Spleen (tissue), 11 donors: ENCODE measurements at regions not wholly inside any gene's neighbourhood (a gene's known extent, or its start where the extent isn't known, plus 50 kb on each side); places are given as distances from the start of the nearest gene placed in this dataset.

ENCODE experiments used
- DNase-seq: peaks from one replicate; pipeline ENCODE4 v3.0.0-alpha.2; 2020
- H3K27ac ChIP-seq, 8 donors: fragments of 200-600 bp; sonication (generic) in 7 of 8; 1 replicate in 4 of 8; 2 replicates in 4 of 8; pipeline versions ENCODE4 v1.5.0 to v1.8.0; 2016 to 2021; ENCODE audit warnings: inconsistent platforms in 4 of 8, mild to moderate bottlenecking in 4 of 8, moderate library complexity in 1 of 8
- H3K27me3 ChIP-seq, 7 donors: fragments of 200-600 bp; sonication (generic) in 6 of 7; replicated peaks in 1 of 7; 1 replicate in 4 of 7; 2 replicates in 3 of 7; pipeline versions ENCODE4 v1.5.0 to v1.8.0; 2016 to 2021; ENCODE audit warnings: inconsistent platforms in 3 of 7, mild to moderate bottlenecking in 1 of 7
- H3K36me3 ChIP-seq, 6 donors: fragments of 200-600 bp; sonication (generic) in 5 of 6; 1 replicate in 4 of 6; 2 replicates in 2 of 6; pipeline versions ENCODE4 v1.5.0 to v1.8.0; 2016 to 2021; ENCODE audit warnings: inconsistent platforms in 2 of 6
- H3K4me1 ChIP-seq, 6 donors: fragments of 200-600 bp; sonication (generic) in 5 of 6; 1 replicate in 3 of 6; 2 replicates in 3 of 6; pipeline versions ENCODE4 v1.5.0 to v1.8.0; 2016 to 2021; ENCODE audit warnings: inconsistent platforms in 3 of 6
- H3K4me3 ChIP-seq, 8 donors: fragments of 200-600 bp; sonication (generic) in 7 of 8; 1 replicate in 4 of 8; 2 replicates in 4 of 8; pipeline versions ENCODE4 v1.5.0 to v1.8.0; 2016 to 2021; ENCODE audit warnings: inconsistent platforms in 4 of 8, mild to moderate bottlenecking in 4 of 8, moderate library complexity in 2 of 8
- H3K9me3 ChIP-seq, 8 donors: fragments of 200-600 bp; sonication (generic) in 7 of 8; 1 replicate in 4 of 8; 2 replicates in 4 of 8; pipeline versions ENCODE4 v1.5.0 to v1.8.0; 2016 to 2021; ENCODE audit warnings: inconsistent platforms in 4 of 8
- CTCF ChIP-seq, 11 experiments: fragments of 200-600 bp in 7 of 11; fragments of 450-650 bp in 4 of 11; sonication (generic) in 4 of 11; IDR thresholded peaks in 8 of 11; conservative IDR thresholded peaks in 3 of 11; 1 replicate in 7 of 11; 2 replicates in 4 of 11; pipeline versions ENCODE4 v1.4.0 to v1.8.0; 2016 to 2021; ENCODE audit warnings: antibody characterized with exemption in 11 of 11, inconsistent platforms in 4 of 11, mild to moderate bottlenecking in 1 of 11
- POLR2A ChIP-seq, 3 donors: fragments of 450-650 bp; IDR thresholded peaks; one replicate each; pipeline ENCODE4 v1.5.1; 2017; ENCODE audit warnings: antibody characterized with exemption in 3 of 3, mild to moderate bottlenecking in 1 of 3
- POLR2AphosphoS5 ChIP-seq, 3 donors: sonication (generic); formaldehyde crosslinking; IDR thresholded peaks; one replicate each; pipeline ENCODE4 v1.5.1; 2017; ENCODE audit warnings: antibody characterized with exemption in 3 of 3
- WGBS, 5 donors: extraction: QIAGEN DNeasy Blood & Tissue Kit in 3 of 5; methylation state at CpG; one replicate each; pipeline versions ENCODE4 v1.1.5 to v1.1.7; 2013 to 2018; 5-methylcytosine and 5-hydroxymethylcytosine counted together
- intact Hi-C: fragments of 100-400 bp; cut with DNase I; formaldehyde crosslinking; loops from one replicate; pipeline ENCODE4 v1.15.0; 2023; ENCODE audit warnings: low total_unique reads
- donor health status: healthy with polysubstance abuse.
- donor health status: DM: no; HTN: no; CAD: no; lungs with moderate emphysema.
- donor health status: DM: no; HTN: no; CAD: no.
- donor health status: Bipolar disorder and iron deficiency.
- donor health status: healthy.
- donor health status: DM: no; HTN: no; CAD: no.
- donor health status: DM: yes; HTN: yes; CAD: no.

GRCh38 chr2:34320056-34320455 is 721.0 kb upstream of the FAM98A start:
- Histone ChIP-seq H3K4me1 (no peaks in the 10 kb centered on the region), H3K27me3 (no peaks in the 10 kb centered on the region), H3K27ac (no peak overlapping the region), H3K9me3 (no peaks in the 10 kb centered on the region), H3K4me3 (no peak overlapping the region), H3K36me3 (no peaks in the 10 kb centered on the region)
- WGBS, 5 donors, result 70 to 82% (median 76%) methylated on average over 2 of the region's 2 CpGs
- intact Hi-C loops, result no loop called here
- no peak for DNase-seq
- TF ChIP-seq POLR2A (IDR thresholded peaks at IDR 0.05) (no peak), POLR2AphosphoS5 (IDR thresholded peaks at IDR 0.05) (no peak), CTCF (IDR thresholded peaks at IDR 0.05 in 8 of 11, conservative IDR thresholded peaks at IDR 0.05 in 3 of 11) (no peak)

- Histone ChIP-seq H3K36me3 (no peaks in the 10 kb centered on the region), H3K4me3 (no peak overlapping the region), H3K4me1 (no peaks in the 10 kb centered on the region), H3K27ac (no peak overlapping the region), H3K27me3 (no peaks in the 10 kb centered on the region), H3K9me3 (no peaks in the 10 kb centered on the region)
- intact Hi-C loops, result no loop called here
- DNase-seq, result no peak
- 50 to 70% (median 57%) methylated on average over 3 of the region's 3 CpGs for WGBS, 5 donors
- no peak for TF ChIP-seq POLR2AphosphoS5 (IDR thresholded peaks at IDR 0.05)
- TF ChIP-seq POLR2A (IDR thresholded peaks at IDR 0.05), result no peak
- no peak for TF ChIP-seq CTCF (IDR thresholded peaks at IDR 0.05 in 8 of 11, conservative IDR thresholded peaks at IDR 0.05 in 3 of 11)
Observed at GRCh38 chr2:34317797-34318196, 718.7 kb upstream of the FAM98A start.

- H3K4me3 ChIP-seq, result no peak overlapping the region
- intact Hi-C loops, result no loop called here
- no peak overlapping the region for H3K27ac ChIP-seq
- H3K4me1 ChIP-seq, result no peaks in the 10 kb centered on the region
- TF ChIP-seq POLR2AphosphoS5 (IDR thresholded peaks at IDR 0.05) (no peak), CTCF (IDR thresholded peaks at IDR 0.05 in 8 of 11, conservative IDR thresholded peaks at IDR 0.05 in 3 of 11) (no peak), POLR2A (IDR thresholded peaks at IDR 0.05) (no peak)
- no peaks in the 10 kb centered on the region for H3K27me3 ChIP-seq
- no peak for DNase-seq
- no peaks in the 10 kb centered on the region for H3K36me3 ChIP-seq
- 83 to 96% (median 89%) methylated on average over 1 of the region's 1 CpG for WGBS, 5 donors
- no peaks in the 10 kb centered on the region for H3K9me3 ChIP-seq
Observed at GRCh38 chr2:34316788-34317187, 717.7 kb upstream of the FAM98A start.

GRCh38 chr2:34311816-34312215 is 712.7 kb upstream of the FAM98A start:
- intact Hi-C loops, result no loop called here
- WGBS, 5 donors, result 2 to 96% (median 45%) methylated on average over 1 of the region's 1 CpG
- no peaks in the 10 kb centered on the region for H3K36me3 ChIP-seq
- no peak overlapping the region for H3K27ac ChIP-seq
- no peak overlapping the region for H3K4me3 ChIP-seq
- TF ChIP-seq CTCF (IDR thresholded peaks at IDR 0.05 in 8 of 11, conservative IDR thresholded peaks at IDR 0.05 in 3 of 11) (no peak), POLR2AphosphoS5 (IDR thresholded peaks at IDR 0.05) (no peak), POLR2A (IDR thresholded peaks at IDR 0.05) (no peak)
- DNase-seq, result no peak
- no peaks in the 10 kb centered on the region for H3K4me1 ChIP-seq
- no peaks in the 10 kb centered on the region for H3K27me3 ChIP-seq
- H3K9me3 ChIP-seq, result peaks cover 0 to 10% (median 0%) of the 10 kb centered on the region in 8 donors
